ENCODE measurements at regions not wholly inside any gene's neighbourhood (a gene's known extent, or its start where the extent isn't known, plus 50 kb on each side); places are given as distances from the start of the nearest gene placed in this dataset.

GRCh38 chr9:86653466-86653865 is 293.8 kb downstream of the GAS1 start:
- H3K4me3 ChIP-seq (ENCODE audit: low read depth, low read length) = no peak overlapping the region
- DNase-seq (ENCODE audit: low read depth, low spot score) = no peak
- ChIA-PET POLR2A (no interaction called here), CTCF (no interaction called here)
- TF ChIP-seq CTCF (IDR thresholded peaks at IDR 0.05; ENCODE audit: insufficient read depth, low read length, missing control alignments) = no peak

- ChIA-PET POLR2A (no interaction called here), CTCF (no interaction called here)
- no peak for TF ChIP-seq CTCF (IDR thresholded peaks at IDR 0.05; ENCODE audit: insufficient read depth, low read length, missing control alignments)
- H3K4me3 ChIP-seq (ENCODE audit: low read depth, low read length) = no peak overlapping the region
- DNase-seq (ENCODE audit: low read depth, low spot score) = no peak
These were observed 294.6 kb downstream of the GAS1 start for GRCh38 chr9:86652736-86653135.

- CTCF ChIA-PET = interaction anchor here (1.7 kb wide), 1 partner anchor 12 kb away, joined by 5 read pairs; no protein-coding TSS in a partner anchor
- no peak for DNase-seq (ENCODE audit: low read depth, low spot score)
- POLR2A ChIA-PET = no interaction called here
- no peak for TF ChIP-seq CTCF (IDR thresholded peaks at IDR 0.05; ENCODE audit: insufficient read depth, low read length, missing control alignments)
- no peak overlapping the region for H3K4me3 ChIP-seq (ENCODE audit: low read depth, low read length)
These were observed 295.7 kb upstream of the TUT7 start for GRCh38 chr9:86649913-86650312.

GRCh38 chr9:86648828-86649170 is 294.6 kb upstream of the TUT7 start:
- CTCF ChIA-PET = interaction anchor here (1.7 kb wide), 1 partner anchor 11 kb away, joined by 5 read pairs; no protein-coding TSS in a partner anchor
- no peak overlapping the region for H3K4me3 ChIP-seq (ENCODE audit: low read depth, low read length)
- no peak for TF ChIP-seq CTCF (IDR thresholded peaks at IDR 0.05; ENCODE audit: insufficient read depth, low read length, missing control alignments)
- no peak for DNase-seq (ENCODE audit: low read depth, low spot score)
- POLR2A ChIA-PET = no interaction called here

- no peak for DNase-seq (ENCODE audit: low read depth, low spot score)
- TF ChIP-seq CTCF (IDR thresholded peaks at IDR 0.05; ENCODE audit: insufficient read depth, low read length, missing control alignments) = no peak
- CTCF ChIA-PET = interaction anchor here (1.7 kb wide), 1 partner anchor 10 kb away, joined by 5 read pairs; no protein-coding TSS in a partner anchor
- H3K4me3 ChIP-seq (ENCODE audit: low read depth, low read length) = no peak overlapping the region
- POLR2A ChIA-PET = no interaction called here
These were observed 294.1 kb upstream of the TUT7 start for GRCh38 chr9:86648156-86648827.

- no peak for DNase-seq (ENCODE audit: low read depth, low spot score)
- ChIA-PET CTCF (interaction anchor here (0.6 kb wide), 1 partner anchor 680 kb away, joined by 3 read pairs; no protein-coding TSS in a partner anchor), POLR2A (no interaction called here)
- TF ChIP-seq CTCF (IDR thresholded peaks at IDR 0.05; ENCODE audit: insufficient read depth, low read length, missing control alignments) = no peak
- H3K4me3 ChIP-seq (ENCODE audit: low read depth, low read length) = no peak overlapping the region
These were observed 291.1 kb upstream of the TUT7 start for GRCh38 chr9:86645303-86645702.
